K562 (cell line): ENCODE measurements at regions not wholly inside any gene's neighbourhood (a gene's known extent, or its start where the extent isn't known, plus 50 kb on each side); places are given as distances from the start of the nearest gene placed in this dataset.

Source experiments
- ATAC-seq: fragments of 200-7000 bp; cut with Tn5 transposase; 3 replicates; pipeline ENCODE4 v1.9.1; 2020; ENCODE audit warnings: moderate library complexity
- BruUV-seq: library from RNA; stranded (reverse); fragments of 400-500 nt; replicated peaks from 2 replicates; lab custom pipeline; 2021; lab: Mats Ljungman, UMichigan
- CTCF ChIA-PET: fragments of 300-600 bp; formaldehyde crosslinking; extraction: SDS; loops from one replicate; lab custom pipeline; 2021; ENCODE audit warnings: low intra/inter-chr PET ratio; lab: Yijun Ruan, JAX
- POLR2A ChIA-PET: fragments of 300-600, 350-650 bp; sonication (Branson Sonifier 250); formaldehyde crosslinking; extraction: SDS; loops from one replicate; lab custom pipeline; 2021; ENCODE audit warnings: antibody characterized with exemption, inconsistent platforms; lab: Yijun Ruan, JAX
- DNase-seq, 4 experiments: peaks; one replicate each; pipeline versions ENCODE4 v3.0.0 to v3.0.0-alpha.2; 2011 to 2018; ENCODE audit warnings: low spot score in 3 of 4, mixed read lengths in 3 of 4; ENCODE audit errors: extremely low read depth in 1 of 4
- FAIRE-seq: peaks from 2 replicates; lab custom pipeline; 2011; peaks lifted over from hg19 to GRCh38; lab: Jason Lieb, UNC
- H2AFZ ChIP-seq: 2 replicates; pipeline ENCODE4 v1.6.0; 2011; ENCODE audit warnings: low read depth, low read length, control low read depth, inconsistent platforms
- H3K27ac ChIP-seq: fragments of 200-600 bp; 3 replicates; pipeline ENCODE4 v1.8.0; 2011; ENCODE audit warnings: low read depth, mild to moderate bottlenecking, control low read depth, inconsistent platforms, low read length, moderate library complexity, mixed read lengths; ENCODE audit errors: extremely low read depth
- H3K27me3 ChIP-seq, 2 experiments: fragments of 300-600 bp in 1 of 2; 2 replicates in 1 of 2; 3 replicates in 1 of 2; pipeline versions ENCODE4 v1.6.0 to v1.8.0; 2011; ENCODE audit warnings: inconsistent platforms in 2 of 2, low read length in 2 of 2, mild to moderate bottlenecking in 1 of 2, mixed read lengths in 1 of 2, moderate library complexity in 1 of 2; ENCODE audit not compliant: control insufficient read depth in 2 of 2, insufficient read depth in 2 of 2
- H3K36me3 ChIP-seq: fragments of 300-600 bp; 3 replicates; pipeline ENCODE4 v1.8.0; 2011; ENCODE audit warnings: mild to moderate bottlenecking, low read length, inconsistent platforms; ENCODE audit not compliant: control insufficient read depth, insufficient read depth
- H3K4me1 ChIP-seq, 2 experiments: fragments of 200-600 bp in 1 of 2; replicated peaks in 1 of 2; 2 replicates in 1 of 2; 3 replicates in 1 of 2; pipeline versions ENCODE4 v1.5.1 to v1.8.0; 2011; ENCODE audit warnings: inconsistent platforms in 2 of 2, low read length in 2 of 2, mild to moderate bottlenecking in 1 of 2, mixed read lengths in 1 of 2, moderate library complexity in 1 of 2; ENCODE audit not compliant: control insufficient read depth in 2 of 2, insufficient read depth in 2 of 2
- H3K4me2 ChIP-seq: 2 replicates; pipeline ENCODE4 v1.6.1; 2011; ENCODE audit warnings: low read length, control low read depth, inconsistent platforms, mixed read lengths; ENCODE audit not compliant: insufficient read depth
- H3K4me3 ChIP-seq: fragments of 200-600 bp; sonication (generic), shearing (Covaris generic); 2 replicates; pipeline ENCODE4 v1.5.1; 2016; ENCODE audit warnings: control low read depth, inconsistent platforms
- H3K79me2 ChIP-seq: fragments of 200-600 bp; 3 replicates; pipeline ENCODE4 v1.8.0; 2011; ENCODE audit warnings: low read length, inconsistent platforms; ENCODE audit not compliant: control insufficient read depth, insufficient read depth
- H3K9ac ChIP-seq, 2 experiments: 2 replicates each; pipeline versions ENCODE4 v1.6.0 to v1.6.1; 2011; ENCODE audit warnings: low read depth in 2 of 2, low read length in 2 of 2, control low read depth in 1 of 2, inconsistent platforms in 1 of 2, mild to moderate bottlenecking in 1 of 2, mixed read lengths in 1 of 2; ENCODE audit not compliant: insufficient read depth in 1 of 2
- H3K9me1 ChIP-seq: one replicate; pipeline ENCODE4 v1.6.0; 2011; ENCODE audit warnings: inconsistent platforms, mild to moderate bottlenecking, low read length, moderate library complexity; ENCODE audit not compliant: control insufficient read depth, insufficient read depth
- H3K9me3 ChIP-seq: replicated peaks from 2 replicates; pipeline ENCODE4 v1.5.1; 2011; ENCODE audit warnings: low read depth, low read length, inconsistent platforms; ENCODE audit not compliant: control insufficient read depth, insufficient read depth
- H4K20me1 ChIP-seq: replicated peaks from 2 replicates; pipeline ENCODE4 v1.6.1; 2011; ENCODE audit warnings: low read length, inconsistent platforms, mixed read lengths; ENCODE audit not compliant: control insufficient read depth, insufficient read depth
- ESRRB ChIP-seq: fragments of 250-450 bp; sonication (Bioruptor Pico); IDR thresholded peaks from 2 replicates; pipeline ENCODE4 v1.5.0; 2020; ENCODE audit warnings: mild to moderate bottlenecking, moderate library complexity, borderline replicate concordance
- FUS ChIP-seq: fragments of 200-400 bp; formaldehyde crosslinking; optimal IDR thresholded peaks from 2 replicates; pipeline ENCODE3; 2017; ENCODE audit warnings: low read depth, low read length
- HDAC1 ChIP-seq, 2 experiments: fragments of 450-650 bp; IDR thresholded peaks; 2 replicates each; pipeline ENCODE4 v1.6.1; 2016 to 2017; ENCODE audit warnings: inconsistent platforms in 1 of 2, mild to moderate bottlenecking in 1 of 2, moderate library complexity in 1 of 2
- LCOR ChIP-seq: sonication (generic); formaldehyde crosslinking; IDR thresholded peaks from 2 replicates; pipeline ENCODE4 v1.8.0; 2022; ENCODE audit warnings: mild to moderate bottlenecking, missing genetic modification reagents
- NELFE ChIP-seq: IDR thresholded peaks from 2 replicates; pipeline ENCODE4 v1.6.1; 2011; ENCODE audit warnings: mild to moderate bottlenecking; ENCODE audit not compliant: insufficient read depth, insufficient read length
- NFATC3 ChIP-seq: fragments of 450-650 bp; IDR thresholded peaks from 2 replicates; pipeline ENCODE4 v1.6.1; 2017; ENCODE audit warnings: mild to moderate bottlenecking
- NR2C2 ChIP-seq, 2 experiments: fragments of 200-800 bp in 1 of 2; sonication (Bioruptor generic) in 1 of 2; sonication (generic) in 1 of 2; formaldehyde crosslinking in 1 of 2; IDR thresholded peaks; 2 replicates each; pipeline versions ENCODE4 v1.6.1 to v1.8.0; 2016 to 2022; ENCODE audit warnings: mild to moderate bottlenecking in 1 of 2, missing compliant biosample characterization in 1 of 2, missing genetic modification characterization in 1 of 2, missing genetic modification reagents in 1 of 2
- PYGO2 ChIP-seq: fragments of 450-650 bp; IDR thresholded peaks from 2 replicates; pipeline ENCODE4 v1.6.1; 2016; ENCODE audit warnings: mild to moderate bottlenecking, missing genetic modification characterization, moderate library complexity, missing compliant biosample characterization
- RBM17 ChIP-seq: fragments of 200-400 bp; formaldehyde crosslinking; IDR thresholded peaks from 2 replicates; pipeline ENCODE4 v1.6.1; 2017; ENCODE audit warnings: low read depth, mild to moderate bottlenecking, low read length, borderline replicate concordance
- RFX1 ChIP-seq: fragments of 450-650 bp; IDR thresholded peaks from 2 replicates; pipeline ENCODE4 v1.6.1; 2016; ENCODE audit warnings: mild to moderate bottlenecking, moderate library complexity
- SMARCB1 ChIP-seq: IDR thresholded peaks from 2 replicates; pipeline ENCODE4 v1.6.1; 2011; ENCODE audit warnings: improper control_type of control experiment, low read depth; ENCODE audit not compliant: insufficient read length
- STAT5B ChIP-seq: fragments of 250-450 bp; sonication (Bioruptor Pico); IDR thresholded peaks from 2 replicates; pipeline ENCODE4 v1.8.0; 2021; ENCODE audit warnings: mild to moderate bottlenecking, inconsistent platforms
- TCF15 ChIP-seq: fragments of 250-450 bp; sonication (Bioruptor Pico); IDR thresholded peaks from 2 replicates; pipeline ENCODE4 v1.8.0; 2022; ENCODE audit warnings: moderate library complexity, mild to moderate bottlenecking, inconsistent platforms
- TCF7L2 ChIP-seq: fragments of 150-350 bp; IDR thresholded peaks from 2 replicates; pipeline ENCODE4 v1.6.1; 2016; ENCODE audit warnings: low read depth, mild to moderate bottlenecking, low read length, moderate library complexity
- TSC22D4 ChIP-seq: fragments of 450-650 bp; IDR thresholded peaks from 2 replicates; pipeline ENCODE4 v1.6.1; 2016; ENCODE audit warnings: missing genetic modification characterization, missing biosample characterization, control low read depth
- ZBTB17 ChIP-seq: fragments of 450-650 bp; formaldehyde crosslinking; IDR thresholded peaks from 2 replicates; pipeline ENCODE4 v1.4.0; 2020; ENCODE audit warnings: mild to moderate bottlenecking
- ZNF263 ChIP-seq: sonication (generic); formaldehyde crosslinking; IDR thresholded peaks from 2 replicates; pipeline ENCODE4 v1.8.0; 2022; ENCODE audit warnings: mild to moderate bottlenecking, missing genetic modification reagents, borderline replicate concordance
- ZNF274 ChIP-seq: IDR thresholded peaks from 2 replicates; pipeline ENCODE4 v1.6.1; 2011; ENCODE audit warnings: low read depth, mild to moderate bottlenecking, low read length, moderate library complexity, borderline replicate concordance
- ZNF282 ChIP-seq: sonication (generic); formaldehyde crosslinking; IDR thresholded peaks from 2 replicates; pipeline ENCODE4 v1.8.1; 2023; ENCODE audit warnings: missing genetic modification reagents
- WGBS: fragments of 100-300 bp; shearing (Covaris generic); methylation state at CpG from one replicate; pipeline ENCODE4 v1.1.6; 2016; ENCODE audit warnings: low coverage, mixed read lengths; ENCODE audit not compliant: insufficient coverage; ENCODE audit errors: missing lambda C conversion rate; 5-methylcytosine and 5-hydroxymethylcytosine counted together
- in situ Hi-C: fragments of 300-500 bp; cut with MboI; formaldehyde crosslinking; loops from 4 replicates; pipeline ENCODE4 v1.15.0; 2018; ENCODE audit warnings: inconsistent platforms, mixed read lengths
- intact Hi-C: fragments of 100-400 bp; cut with micrococcal nuclease; formaldehyde crosslinking; loops from 2 replicates; pipeline ENCODE4 v1.14.2; 2022

DNA sequence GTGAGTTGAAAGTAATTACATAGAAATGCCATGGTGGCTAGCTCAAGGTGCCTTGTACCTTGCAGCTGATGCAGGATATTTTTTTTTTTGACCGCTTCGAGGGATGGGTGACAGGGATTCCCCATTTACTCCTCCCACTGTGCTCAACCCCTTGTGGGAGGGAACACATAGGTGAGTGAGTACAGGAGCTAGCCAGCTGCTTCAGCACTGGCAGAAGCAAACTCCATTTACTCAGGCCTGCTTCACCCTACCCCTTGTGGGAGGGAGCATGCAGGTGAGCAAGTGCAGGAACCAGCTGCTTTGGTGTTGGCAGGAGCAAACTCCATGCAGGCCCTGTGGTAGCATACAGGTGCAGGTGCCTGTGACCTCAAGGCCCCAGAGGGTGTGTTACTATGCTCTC lies 330.1 kb downstream of the TDRD3 start:
- 0% methylated on average over 2 of the region's 2 CpGs for WGBS
- in situ Hi-C loops, result no loop called here

More for the DNA sequence above, 330.1 kb downstream of the TDRD3 start:
- FAIRE-seq, result no peak
- H3K4me3 ChIP-seq, result no peak overlapping the region
- no peak overlapping the region for H3K9ac ChIP-seq
- intact Hi-C loops, result no loop called here
- no peak overlapping the region for H3K4me2 ChIP-seq
- H3K36me3 ChIP-seq, result no peaks in the 10 kb centered on the region
- H3K9me1 ChIP-seq, result no peaks in the 10 kb centered on the region
- no peak overlapping the region for H2AFZ ChIP-seq
- H3K27ac ChIP-seq, result no peak overlapping the region
- no peak for ATAC-seq
- H3K9me3 ChIP-seq, result no peaks in the 10 kb centered on the region
- no peak for DNase-seq
- no peaks in the 10 kb centered on the region for H3K27me3 ChIP-seq
- H4K20me1 ChIP-seq, result no peaks in the 10 kb centered on the region
- ChIA-PET POLR2A (interaction anchor here (0.7 kb wide), 1 partner anchor 1547 kb away, joined by 3 read pairs; no protein-coding TSS in a partner anchor), CTCF (no interaction called here)
- H3K4me1 ChIP-seq, result no peaks in the 10 kb centered on the region
- no peaks in the 10 kb centered on the region for H3K79me2 ChIP-seq
- TF ChIP-seq NELFE, result no peak
- no peak for TF ChIP-seq NR2C2 (CRISPR knock-in tag; IDR thresholded peaks at IDR 0.05)
- no peak for TF ChIP-seq NR2C2 (tag; IDR thresholded peaks at IDR 0.05)
- TF ChIP-seq STAT5B (CRISPR knock-in tag), result no peak
- no peak for TF ChIP-seq NFATC3
- TF ChIP-seq ZNF282, result no peak
- TF ChIP-seq TSC22D4 (tag), result no peak
- no peak for TF ChIP-seq ZNF274
- TF ChIP-seq FUS, result no peak
- no peak for TF ChIP-seq PYGO2 (tag)
- no peak for TF ChIP-seq TCF15
- no peak for TF ChIP-seq ZNF263 (CRISPR knock-in tag)
- no peak for TF ChIP-seq ZBTB17 (CRISPR knock-in tag)
- no peak for TF ChIP-seq RFX1
- TF ChIP-seq HDAC1 (IDR thresholded peaks at IDR 0.05), result no peak
- TF ChIP-seq RBM17, result no peak
- TF ChIP-seq SMARCB1, result no peak
- TF ChIP-seq ESRRB (CRISPR knock-in tag), result no peak
- no peak for TF ChIP-seq LCOR
- no peak for TF ChIP-seq TCF7L2
- BruUV-seq, result no TSS peak
